ENCODE measurements at regions not wholly inside any gene's neighbourhood (a gene's known extent, or its start where the extent isn't known, plus 50 kb on each side); places are given as distances from the start of the nearest gene placed in this dataset.

GRCh38 chr11:81497202-81497804 is 1236.4 kb downstream of the FAM181B start:
- no TSS peak for BruUV-seq (replicated peaks)
- intact Hi-C loops (cut with micrococcal nuclease) = loop anchor here (5.0 kb wide), 1 partner anchor 1790 kb away; no protein-coding TSS in a partner anchor
- no peak overlapping the region for H3K18ac ChIP-seq (ENCODE audit: low read depth, low read length)
- no peak overlapping the region for H3K4ac ChIP-seq (ENCODE audit: low read depth, low read length)
- no peaks in the 10 kb centered on the region for H3K36me3 ChIP-seq (ENCODE audit: control insufficient read depth, insufficient read depth, low read length)
- DNase-seq (peak; percentile 16), ATAC-seq (ENCODE audit: low read depth) (no peak; the same call in 1 of the 2 replicates)
- no peak overlapping the region for H2BK5ac ChIP-seq (ENCODE audit: low read depth, low read length, poor library complexity, severe bottlenecking)
- H2AFZ ChIP-seq (replicated peaks; ENCODE audit: low read length, poor library complexity) = no peak overlapping the region
- POLR2A ChIA-PET (ENCODE audit: unreplicated experiment) = no interaction called here
- no peak overlapping the region for H2BK120ac ChIP-seq (ENCODE audit: low read depth, low read length)
- H2BK20ac ChIP-seq (ENCODE audit: low read depth, low read length) = no peak overlapping the region
- H4K8ac ChIP-seq (ENCODE audit: low read depth in 2 of 2, low read length in 2 of 2) = no peak overlapping the region
- CTCF ChIA-PET = no interaction called here
- H3K9ac ChIP-seq (ENCODE audit: low read depth, low read length) = no peak overlapping the region
- dilution Hi-C loops (cut with HindIII; ENCODE audit: low sequenced_read_pairs, unreplicated experiment) = no loop called here
- no peaks in the 10 kb centered on the region for H3K79me1 ChIP-seq (ENCODE audit: low read depth in 1 of 2, low read length in 2 of 2)
- no peak overlapping the region for H3K56ac ChIP-seq (ENCODE audit: extremely low read depth, insufficient read depth, low read length)
- H4K5ac ChIP-seq (ENCODE audit: low read depth, low read length) = no peak overlapping the region
- no peaks in the 10 kb centered on the region for H3K4me1 ChIP-seq (ENCODE audit: control insufficient read depth, insufficient read depth, low read length)
- H3K4me3 ChIP-seq (ENCODE audit: insufficient read depth, low read depth, low read length) = no peak overlapping the region
- H2AK9ac ChIP-seq (replicated peaks; ENCODE audit: low read depth, low read length, poor library complexity) = no peak overlapping the region
- H3K4me2 ChIP-seq (ENCODE audit: low read depth, low read length) = no peak overlapping the region
- H3K27ac ChIP-seq (ENCODE audit: insufficient read depth, low read length) = no peak overlapping the region
- H3K27me3 ChIP-seq (ENCODE audit: control insufficient read depth, insufficient read depth, low read length) = no peaks in the 10 kb centered on the region
- H3K23ac ChIP-seq (ENCODE audit: low read depth, low read length) = no peak overlapping the region
- no peak overlapping the region for H4K91ac ChIP-seq (ENCODE audit: insufficient read depth, low read depth, low read length)
- H4K20me1 ChIP-seq (ENCODE audit: insufficient read depth, low read length) = no peaks in the 10 kb centered on the region
- no peak overlapping the region for H2BK15ac ChIP-seq (ENCODE audit: low read depth, low read length)
- no peaks in the 10 kb centered on the region for H3K9me3 ChIP-seq (ENCODE audit: control insufficient read depth, insufficient read depth, low read length)
- no peaks in the 10 kb centered on the region for H3K9me1 ChIP-seq (ENCODE audit: insufficient read depth, low read length)
- TF ChIP-seq RFX5 (IDR thresholded peaks at IDR 0.05; ENCODE audit: low read depth, low read length) (no peak), CTCF (conservative IDR thresholded peaks at IDR 0.05; ENCODE audit: low read depth, low read length) (peak; percentile 50)
- in situ Hi-C loops (cut with MboI; ENCODE audit: low sequenced_read_pairs) = no loop called here
- whole genome bisulfite sequencing, 2 experiments (ENCODE audit: extremely low coverage in 2 of 2, insufficient read length in 1 of 2) = no CpG with 5 or more reads among the region's 5 CpGs
- no peak overlapping the region for H2AK5ac ChIP-seq (ENCODE audit: low read depth, low read length)
- H3K14ac ChIP-seq (replicated peaks; ENCODE audit: low read depth, low read length) = no peak overlapping the region
